ENCODE measurements at regions not wholly inside any gene's neighbourhood (a gene's known extent, or its start where the extent isn't known, plus 50 kb on each side); places are given as distances from the start of the nearest gene placed in this dataset.
"Not testable (repeated sequence)": the region's sequence is repeated elsewhere in the genome, so short reads cannot be mapped to it uniquely, and the experiment has no call there.

DNA sequence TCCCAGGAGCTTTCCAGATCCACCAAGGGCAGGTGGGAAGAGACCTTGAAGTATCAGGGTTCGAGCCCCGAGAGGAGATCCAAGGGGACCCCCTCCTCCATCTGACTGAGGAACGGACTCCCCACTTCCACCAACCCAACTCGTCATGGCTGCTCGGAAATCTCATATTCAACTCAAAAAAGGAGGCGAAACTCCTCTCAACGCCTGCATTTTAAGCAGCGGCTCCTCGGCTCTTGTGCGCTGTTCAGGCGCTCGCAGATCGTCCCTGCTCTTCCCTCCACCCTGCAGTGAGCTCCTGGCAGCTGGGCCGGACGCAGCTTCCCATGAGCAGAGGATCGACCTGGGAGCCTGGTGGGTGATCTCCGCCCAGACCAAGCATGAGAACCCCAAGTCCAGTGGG lies 341.9 kb downstream of the ADGRD1 start:
- H3K27ac ChIP-seq; H3K4me3 ChIP-seq; ATAC-seq (ENCODE audit: insufficient number of reproducible peaks, low FRiP score, low read depth); H3K9me3 ChIP-seq; H3K36me3 ChIP-seq; H3K4me1 ChIP-seq (ENCODE audit: control insufficient read depth in 1 of 2, low read depth in 2 of 2); H3K27me3 ChIP-seq (replicated peaks; ENCODE audit: insufficient read depth); DNase-seq (ENCODE audit: low spot score): not testable (repeated sequence)

DNA sequence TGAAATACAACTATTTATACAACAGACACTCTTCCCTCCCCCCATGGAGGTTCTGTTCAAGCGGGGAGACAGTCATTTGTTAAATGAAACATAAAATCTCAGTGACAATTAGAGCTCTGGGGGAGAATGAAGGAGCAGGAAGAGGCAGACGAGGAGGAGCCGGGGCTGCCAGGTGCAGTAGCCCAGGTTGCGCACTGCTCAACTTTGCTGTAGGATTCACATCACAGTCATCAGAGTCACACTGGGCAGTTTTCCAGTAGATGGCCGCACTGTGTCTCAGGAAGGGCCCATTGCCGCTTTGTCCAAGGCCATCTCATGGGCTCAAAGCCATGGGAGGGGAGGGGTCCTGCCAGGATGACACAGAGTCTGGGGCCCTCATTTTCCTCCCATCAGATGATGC lies 342.4 kb downstream of the ADGRD1 start:
- H3K36me3 ChIP-seq; DNase-seq (ENCODE audit: low spot score); H3K4me1 ChIP-seq (ENCODE audit: control insufficient read depth in 1 of 2, low read depth in 2 of 2); H3K4me3 ChIP-seq; H3K27ac ChIP-seq; ATAC-seq (ENCODE audit: insufficient number of reproducible peaks, low FRiP score, low read depth); H3K9me3 ChIP-seq; H3K27me3 ChIP-seq (replicated peaks; ENCODE audit: insufficient read depth): not testable (repeated sequence)

DNA sequence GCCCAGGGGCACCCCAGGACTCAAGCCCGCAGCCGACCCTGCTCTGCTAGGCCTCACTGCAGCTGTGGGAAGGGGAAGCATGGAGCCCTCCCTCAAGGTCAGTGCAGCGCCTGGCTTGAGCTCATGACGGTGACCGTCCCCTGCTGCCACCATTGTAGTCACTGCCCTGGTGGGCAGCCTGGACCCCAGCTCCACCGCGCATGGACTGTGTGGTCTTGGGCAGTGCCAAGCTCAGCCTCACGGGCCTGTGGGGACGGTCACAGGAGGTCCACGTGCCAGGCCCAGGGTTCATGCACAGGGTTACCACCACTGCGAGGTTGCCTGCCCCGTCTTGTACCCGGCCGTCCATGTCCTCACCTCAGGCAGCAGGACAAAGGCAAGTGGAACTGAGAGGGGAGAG lies 342.9 kb downstream of the ADGRD1 start:
- not testable (repeated sequence) for H3K27me3 ChIP-seq (replicated peaks; ENCODE audit: insufficient read depth); ATAC-seq (ENCODE audit: insufficient number of reproducible peaks, low FRiP score, low read depth); H3K27ac ChIP-seq; DNase-seq (ENCODE audit: low spot score); H3K36me3 ChIP-seq; H3K9me3 ChIP-seq; H3K4me3 ChIP-seq; H3K4me1 ChIP-seq (ENCODE audit: control insufficient read depth in 1 of 2, low read depth in 2 of 2)

DNA sequence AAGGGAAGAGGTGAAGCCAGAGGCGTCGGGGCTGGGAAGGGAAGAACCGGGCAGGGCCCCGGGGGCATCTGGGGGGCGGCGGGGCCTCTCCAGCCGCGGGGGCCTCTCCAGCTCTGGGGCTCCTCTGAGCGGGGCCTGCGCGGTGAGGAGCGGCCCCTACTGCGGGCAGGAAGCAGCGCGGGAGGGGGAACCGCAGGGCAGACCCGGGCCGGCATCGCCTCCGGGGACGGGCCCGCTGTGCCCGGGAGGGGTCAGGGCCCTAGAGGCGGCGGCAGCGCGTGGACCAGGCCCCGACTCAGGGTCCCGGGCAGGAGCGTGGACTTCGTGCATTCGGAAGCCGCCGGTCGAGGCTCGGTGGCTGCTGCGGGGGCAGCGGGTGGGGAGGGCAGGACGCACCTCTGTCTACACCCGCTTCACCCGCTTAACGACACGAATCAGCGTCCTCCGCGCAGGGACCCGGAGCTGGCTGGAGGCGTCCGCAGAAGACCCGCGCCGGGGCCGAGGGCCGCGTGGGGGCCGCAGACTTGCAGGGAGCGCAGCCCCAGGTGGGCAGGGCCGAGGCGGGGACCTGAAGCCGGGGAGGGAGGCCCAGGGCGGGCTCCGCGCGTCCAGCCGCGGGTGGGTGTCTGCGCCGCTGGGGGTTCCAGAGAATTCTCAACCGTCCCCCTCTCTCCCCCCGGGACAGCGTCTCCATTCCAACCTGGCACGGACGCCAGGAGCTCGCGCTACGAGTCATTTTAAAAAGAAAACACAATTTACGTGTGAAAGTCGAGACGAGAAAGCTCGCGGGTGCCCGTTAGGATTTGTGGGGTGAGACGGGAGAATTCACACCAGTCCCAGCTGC lies 345.0 kb downstream of the ADGRD1 start:
- H3K27me3 ChIP-seq (replicated peaks; ENCODE audit: insufficient read depth); ATAC-seq (ENCODE audit: insufficient number of reproducible peaks, low FRiP score, low read depth); H3K9me3 ChIP-seq; H3K27ac ChIP-seq; H3K4me1 ChIP-seq (ENCODE audit: control insufficient read depth in 1 of 2, low read depth in 2 of 2); DNase-seq (ENCODE audit: low spot score); H3K36me3 ChIP-seq; H3K4me3 ChIP-seq: not testable (repeated sequence)

DNA sequence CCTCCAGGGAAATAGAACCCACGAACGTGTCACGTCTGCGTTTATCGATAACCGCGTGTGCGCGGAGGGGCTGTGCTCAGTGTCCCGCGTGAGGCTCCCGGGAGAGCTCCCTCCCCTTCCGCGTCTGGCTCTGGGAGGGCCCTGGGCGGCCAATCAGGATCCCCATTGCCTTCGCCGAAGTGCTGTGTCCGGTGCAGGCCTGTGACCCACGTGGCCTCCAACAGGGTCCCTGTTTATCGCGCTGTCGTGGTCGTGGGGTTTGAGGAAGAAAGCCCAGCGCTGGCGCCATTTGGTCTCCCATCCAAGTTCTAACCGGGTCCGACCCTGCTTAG lies 345.6 kb downstream of the ADGRD1 start:
- H3K27me3 ChIP-seq (replicated peaks; ENCODE audit: insufficient read depth); H3K9me3 ChIP-seq; H3K4me3 ChIP-seq; ATAC-seq (ENCODE audit: insufficient number of reproducible peaks, low FRiP score, low read depth); H3K27ac ChIP-seq; H3K4me1 ChIP-seq (ENCODE audit: control insufficient read depth in 1 of 2, low read depth in 2 of 2); H3K36me3 ChIP-seq; DNase-seq (ENCODE audit: low spot score): not testable (repeated sequence)

DNA sequence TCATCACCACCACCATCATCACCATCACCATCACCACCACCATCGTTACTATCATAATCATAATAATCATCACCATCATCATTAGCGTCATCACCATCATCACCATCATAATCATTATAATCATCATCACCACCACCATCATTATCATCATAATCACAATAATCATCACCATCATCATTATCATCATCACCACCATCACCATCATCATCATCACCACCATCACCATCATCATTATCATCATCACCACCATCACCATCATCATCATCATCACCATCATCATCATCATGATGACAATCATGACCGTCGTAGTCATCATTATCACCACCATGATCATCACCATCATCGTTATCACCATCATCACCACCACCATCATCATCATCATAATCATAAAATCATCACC lies 349.9 kb downstream of the ADGRD1 start:
- not testable (repeated sequence) for H3K4me1 ChIP-seq (ENCODE audit: control insufficient read depth in 1 of 2, low read depth in 2 of 2); DNase-seq (ENCODE audit: low spot score); H3K27ac ChIP-seq; H3K9me3 ChIP-seq; H3K36me3 ChIP-seq; ATAC-seq (ENCODE audit: insufficient number of reproducible peaks, low FRiP score, low read depth); H3K27me3 ChIP-seq (replicated peaks; ENCODE audit: insufficient read depth); H3K4me3 ChIP-seq

DNA sequence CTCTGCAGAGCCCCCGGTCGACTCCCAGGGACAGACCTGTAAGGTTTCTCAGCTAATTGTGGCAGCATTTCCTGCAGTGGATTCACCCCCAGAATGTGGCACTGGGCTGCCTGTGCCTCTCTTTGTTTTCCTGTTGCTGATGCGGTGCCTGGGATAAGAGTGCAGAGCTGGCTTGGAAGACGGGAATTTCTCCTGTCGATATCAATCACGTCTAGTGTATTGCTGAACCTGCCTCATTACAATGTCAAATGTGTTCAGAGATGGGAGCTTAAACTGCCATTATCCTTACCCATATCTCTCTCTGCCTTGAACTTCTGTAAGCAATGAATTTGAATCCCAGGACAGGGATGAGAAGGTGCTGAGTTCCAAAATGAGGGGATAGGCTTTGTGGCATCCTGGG lies 350.9 kb downstream of the ADGRD1 start:
- not testable (repeated sequence) for H3K4me1 ChIP-seq (ENCODE audit: control insufficient read depth in 1 of 2, low read depth in 2 of 2); H3K27ac ChIP-seq; H3K9me3 ChIP-seq; ATAC-seq (ENCODE audit: insufficient number of reproducible peaks, low FRiP score, low read depth); H3K4me3 ChIP-seq; DNase-seq (ENCODE audit: low spot score); H3K27me3 ChIP-seq (replicated peaks; ENCODE audit: insufficient read depth); H3K36me3 ChIP-seq

DNA sequence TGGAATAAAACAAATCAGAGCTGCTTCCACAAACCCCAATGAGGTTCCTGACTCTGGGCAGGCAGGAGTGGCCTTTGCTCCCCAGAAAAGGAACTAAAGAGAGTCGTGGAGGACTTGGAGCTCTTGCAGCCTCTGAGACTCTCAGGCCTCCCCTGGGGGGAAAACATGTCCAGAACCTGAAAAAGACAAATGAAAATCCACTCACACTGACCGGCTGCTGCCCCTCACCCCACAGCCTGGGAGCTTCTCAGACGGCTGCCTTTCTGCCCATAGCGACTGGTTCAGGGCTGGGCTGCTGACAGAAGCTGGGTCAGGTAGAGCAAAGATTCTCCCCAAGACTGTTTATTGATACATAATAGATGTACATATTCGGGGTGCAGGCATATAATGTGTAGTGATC lies 356.0 kb downstream of the ADGRD1 start:
- no peak for DNase-seq (ENCODE audit: low spot score)
- peak; percentile 18 for ATAC-seq (ENCODE audit: insufficient number of reproducible peaks, low FRiP score, low read depth)

DNA sequence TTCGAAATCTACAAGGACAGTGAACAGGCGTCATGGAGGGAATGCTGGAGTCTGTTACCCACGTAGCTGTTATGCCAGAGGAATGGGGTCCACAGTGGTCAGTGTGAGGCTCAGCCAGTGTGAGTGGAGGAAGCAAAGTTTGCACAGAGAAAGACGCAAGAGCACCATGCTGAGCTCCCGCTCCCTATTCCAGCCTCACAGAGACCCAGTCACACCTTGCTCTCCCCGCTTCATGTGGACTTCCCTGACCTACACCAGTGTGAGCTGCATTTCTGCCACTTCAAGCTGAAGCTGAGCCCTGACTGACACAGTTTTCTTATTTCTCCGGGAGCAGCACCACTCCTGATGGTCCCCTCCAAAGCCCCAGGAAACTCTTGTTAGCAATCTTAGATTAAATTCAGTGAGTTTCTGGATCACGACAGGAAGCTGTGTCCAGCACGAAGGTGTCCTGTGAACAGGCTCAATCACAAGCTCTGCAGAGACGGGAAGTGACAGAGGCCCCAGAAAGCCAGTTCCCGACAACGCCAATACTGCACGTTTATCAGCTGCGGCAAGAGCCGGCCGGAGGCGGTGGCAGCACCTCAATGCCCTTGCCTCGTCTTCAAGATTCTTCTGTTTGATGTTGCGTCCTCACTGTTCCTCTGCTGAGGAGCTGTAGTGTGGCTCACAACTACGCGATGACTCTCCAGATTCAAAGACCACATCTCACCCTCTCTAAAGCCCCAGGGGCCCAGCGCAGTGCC lies 356.7 kb downstream of the ADGRD1 start:
- not testable (repeated sequence) for H3K36me3 ChIP-seq; H3K4me1 ChIP-seq (ENCODE audit: control insufficient read depth in 1 of 2, low read depth in 2 of 2); ATAC-seq (ENCODE audit: insufficient number of reproducible peaks, low FRiP score, low read depth); DNase-seq (ENCODE audit: low spot score); H3K4me3 ChIP-seq; H3K9me3 ChIP-seq; H3K27ac ChIP-seq; H3K27me3 ChIP-seq (replicated peaks; ENCODE audit: insufficient read depth)

More for the DNA sequence above, 356.0 kb downstream of the ADGRD1 start:
- Histone ChIP-seq H3K4me3 (no peak overlapping the region), H3K27me3 (replicated peaks; ENCODE audit: insufficient read depth) (no peaks in the 10 kb centered on the region), H3K27ac (no peak overlapping the region), H3K9me3 (no peaks in the 10 kb centered on the region), H3K4me1 (ENCODE audit: control insufficient read depth in 1 of 2, low read depth in 2 of 2) (no peaks in the 10 kb centered on the region), H3K36me3 (no peaks in the 10 kb centered on the region)
- TF ChIP-seq, protein P1, sequence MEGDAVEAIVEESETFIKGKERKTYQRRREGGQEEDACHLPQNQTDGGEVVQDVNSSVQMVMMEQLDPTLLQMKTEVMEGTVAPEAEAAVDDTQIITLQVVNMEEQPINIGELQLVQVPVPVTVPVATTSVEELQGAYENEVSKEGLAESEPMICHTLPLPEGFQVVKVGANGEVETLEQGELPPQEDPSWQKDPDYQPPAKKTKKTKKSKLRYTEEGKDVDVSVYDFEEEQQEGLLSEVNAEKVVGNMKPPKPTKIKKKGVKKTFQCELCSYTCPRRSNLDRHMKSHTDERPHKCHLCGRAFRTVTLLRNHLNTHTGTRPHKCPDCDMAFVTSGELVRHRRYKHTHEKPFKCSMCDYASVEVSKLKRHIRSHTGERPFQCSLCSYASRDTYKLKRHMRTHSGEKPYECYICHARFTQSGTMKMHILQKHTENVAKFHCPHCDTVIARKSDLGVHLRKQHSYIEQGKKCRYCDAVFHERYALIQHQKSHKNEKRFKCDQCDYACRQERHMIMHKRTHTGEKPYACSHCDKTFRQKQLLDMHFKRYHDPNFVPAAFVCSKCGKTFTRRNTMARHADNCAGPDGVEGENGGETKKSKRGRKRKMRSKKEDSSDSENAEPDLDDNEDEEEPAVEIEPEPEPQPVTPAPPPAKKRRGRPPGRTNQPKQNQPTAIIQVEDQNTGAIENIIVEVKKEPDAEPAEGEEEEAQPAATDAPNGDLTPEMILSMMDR (IDR thresholded peaks at IDR 0.05) = no peak

DNA sequence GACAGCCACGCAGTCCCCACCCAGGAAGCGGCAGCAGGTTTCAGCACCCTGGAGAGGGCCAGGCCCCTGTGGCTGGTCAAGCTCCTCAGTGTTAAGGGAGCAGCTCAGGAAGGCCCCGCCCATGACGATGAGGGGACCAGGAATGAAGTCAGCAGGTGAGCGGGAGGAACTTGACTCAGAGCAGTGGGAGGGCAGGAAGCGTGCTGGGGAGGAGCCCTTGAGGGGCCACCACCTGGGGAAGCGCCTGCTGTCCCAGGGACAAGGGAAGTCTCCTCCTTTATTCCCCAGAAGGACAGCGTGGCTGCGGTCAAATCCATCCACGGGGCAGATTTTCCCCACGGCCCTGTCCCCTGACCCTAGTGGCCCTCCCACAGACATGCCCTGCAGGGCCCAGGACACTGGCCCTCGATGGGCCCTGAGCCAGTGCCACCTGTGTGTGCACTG lies 357.6 kb downstream of the ADGRD1 start:
- not testable (repeated sequence) for ATAC-seq (ENCODE audit: insufficient number of reproducible peaks, low FRiP score, low read depth)

More for the DNA sequence above, 357.6 kb downstream of the ADGRD1 start:
- H3K9me3 ChIP-seq; H3K4me1 ChIP-seq (ENCODE audit: control insufficient read depth in 1 of 2, low read depth in 2 of 2); H3K36me3 ChIP-seq; H3K27ac ChIP-seq; H3K4me3 ChIP-seq; DNase-seq (ENCODE audit: low spot score); H3K27me3 ChIP-seq (replicated peaks; ENCODE audit: insufficient read depth): not testable (repeated sequence)

Data from thoracic aorta (tissue), 2 donors.